ENCODE measurements at regions not wholly inside any gene's neighbourhood (a gene's known extent, or its start where the extent isn't known, plus 50 kb on each side); places are given as distances from the start of the nearest gene placed in this dataset.

- H3K4me3 ChIP-seq: no peak overlapping the region
- DNase-seq (ENCODE audit: low spot score): no peak
- H3K27ac ChIP-seq: no peak overlapping the region
- TF ChIP-seq CTCF (IDR thresholded peaks at IDR 0.05): no peak
Observed at GRCh38 chr2:82237994-82238662, 1933.6 kb upstream of the LRRTM1 start.

- no peak for TF ChIP-seq CTCF (IDR thresholded peaks at IDR 0.05)
- Histone ChIP-seq H3K4me3 (no peak overlapping the region), H3K27ac (no peak overlapping the region)
- DNase-seq (ENCODE audit: low spot score): no peak
Observed at GRCh38 chr2:82234283-82234874, 1929.8 kb upstream of the LRRTM1 start.

GRCh38 chr2:82233806-82234205 lies 1929.3 kb upstream of the LRRTM1 start:
- Histone ChIP-seq H3K4me3 (no peak overlapping the region), H3K27ac (no peak overlapping the region)
- no peak for TF ChIP-seq CTCF (IDR thresholded peaks at IDR 0.05)
- no peak for DNase-seq (ENCODE audit: low spot score)

- TF ChIP-seq CTCF (IDR thresholded peaks at IDR 0.05): no peak
- DNase-seq (ENCODE audit: low spot score): no peak
- H3K4me3 ChIP-seq: no peak overlapping the region
- no peak overlapping the region for H3K27ac ChIP-seq
Observed at GRCh38 chr2:82230406-82230805, 1925.9 kb upstream of the LRRTM1 start.

- H3K27ac ChIP-seq: no peak overlapping the region
- H3K4me3 ChIP-seq: no peak overlapping the region
- TF ChIP-seq CTCF (IDR thresholded peaks at IDR 0.05): no peak
- DNase-seq (ENCODE audit: low spot score): no peak
Observed at GRCh38 chr2:82226441-82226840, 1921.9 kb upstream of the LRRTM1 start.

- DNase-seq (ENCODE audit: low spot score): no peak
- no peak for TF ChIP-seq CTCF (IDR thresholded peaks at IDR 0.05)
- no peak overlapping the region for H3K27ac ChIP-seq
- no peak overlapping the region for H3K4me3 ChIP-seq
Observed at GRCh38 chr2:82224301-82224940, 1919.9 kb upstream of the LRRTM1 start.

GRCh38 chr2:82215212-82215611 lies 1910.7 kb upstream of the LRRTM1 start:
- no peak for TF ChIP-seq CTCF (IDR thresholded peaks at IDR 0.05)
- Histone ChIP-seq H3K4me3 (no peak overlapping the region), H3K27ac (no peak overlapping the region)
- DNase-seq (ENCODE audit: low spot score): no peak

All from coronary artery (tissue), 2 donors.